Choroid plexus epithelial cell (primary cell): ENCODE measurements at regions not wholly inside any gene's neighbourhood (a gene's known extent, or its start where the extent isn't known, plus 50 kb on each side); places are given as distances from the start of the nearest gene placed in this dataset.

ENCODE experiments used
- DNase-seq: peaks from one replicate; pipeline ENCODE4 v3.0.0-alpha.2; 2010; ENCODE audit warnings: low read depth
- H3K4me3 ChIP-seq: 2 replicates; pipeline ENCODE4 v1.5.1; 2011; ENCODE audit warnings: low read depth, mild to moderate bottlenecking, control low read depth, low read length, moderate library complexity
- TF ChIP-seq, protein P1 (sequence below): conservative IDR thresholded peaks from 2 replicates; pipeline ENCODE4 v1.5.1; 2011; ENCODE audit warnings: low read depth, mild to moderate bottlenecking, control low read depth, inconsistent platforms, low read length, moderate library complexity

DNA sequence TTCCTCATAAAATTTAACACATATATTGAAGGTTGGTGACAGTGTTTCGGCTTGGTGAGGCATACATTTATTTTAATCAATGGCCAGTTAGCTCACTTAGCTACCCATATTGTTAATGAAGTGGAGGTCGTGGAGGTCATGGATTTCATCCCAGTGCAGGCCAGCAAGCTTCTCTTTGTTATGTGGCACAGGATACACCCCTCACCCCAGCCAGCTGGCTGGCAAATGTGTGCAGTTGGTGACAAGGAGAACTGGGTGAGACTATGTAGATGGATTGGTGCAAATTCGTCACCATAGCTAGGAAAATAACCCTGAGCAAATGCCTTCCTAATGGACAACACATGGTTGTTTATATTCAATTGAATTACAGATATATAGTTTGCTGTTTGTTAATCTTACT is 50.5 kb upstream of the FOXP2 start:
- H3K4me3 ChIP-seq = no peak overlapping the region
- TF ChIP-seq, protein P1, sequence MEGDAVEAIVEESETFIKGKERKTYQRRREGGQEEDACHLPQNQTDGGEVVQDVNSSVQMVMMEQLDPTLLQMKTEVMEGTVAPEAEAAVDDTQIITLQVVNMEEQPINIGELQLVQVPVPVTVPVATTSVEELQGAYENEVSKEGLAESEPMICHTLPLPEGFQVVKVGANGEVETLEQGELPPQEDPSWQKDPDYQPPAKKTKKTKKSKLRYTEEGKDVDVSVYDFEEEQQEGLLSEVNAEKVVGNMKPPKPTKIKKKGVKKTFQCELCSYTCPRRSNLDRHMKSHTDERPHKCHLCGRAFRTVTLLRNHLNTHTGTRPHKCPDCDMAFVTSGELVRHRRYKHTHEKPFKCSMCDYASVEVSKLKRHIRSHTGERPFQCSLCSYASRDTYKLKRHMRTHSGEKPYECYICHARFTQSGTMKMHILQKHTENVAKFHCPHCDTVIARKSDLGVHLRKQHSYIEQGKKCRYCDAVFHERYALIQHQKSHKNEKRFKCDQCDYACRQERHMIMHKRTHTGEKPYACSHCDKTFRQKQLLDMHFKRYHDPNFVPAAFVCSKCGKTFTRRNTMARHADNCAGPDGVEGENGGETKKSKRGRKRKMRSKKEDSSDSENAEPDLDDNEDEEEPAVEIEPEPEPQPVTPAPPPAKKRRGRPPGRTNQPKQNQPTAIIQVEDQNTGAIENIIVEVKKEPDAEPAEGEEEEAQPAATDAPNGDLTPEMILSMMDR = no peak
- DNase-seq = no peak

DNA sequence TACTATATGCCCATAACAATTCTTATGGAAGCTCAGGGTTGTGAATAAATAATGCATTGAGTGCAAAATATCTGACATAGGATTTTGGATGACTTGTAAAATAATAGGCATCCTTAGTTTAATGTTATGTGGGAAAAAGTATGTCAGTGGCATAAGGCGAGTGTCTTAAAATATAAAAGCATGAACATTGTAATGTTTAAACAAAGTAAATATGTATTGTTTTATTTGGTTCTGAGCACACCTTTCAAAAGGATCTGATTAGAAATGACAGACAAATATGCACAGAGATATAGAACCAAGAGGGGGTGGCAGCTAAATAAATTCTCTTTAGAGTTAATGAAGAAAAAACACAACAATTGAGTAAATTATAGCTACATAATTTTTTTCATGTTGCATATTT is 51.3 kb upstream of the FOXP2 start:
- H3K4me3 ChIP-seq = no peak overlapping the region
- no peak for DNase-seq
- TF ChIP-seq, protein P1 = no peak

DNA sequence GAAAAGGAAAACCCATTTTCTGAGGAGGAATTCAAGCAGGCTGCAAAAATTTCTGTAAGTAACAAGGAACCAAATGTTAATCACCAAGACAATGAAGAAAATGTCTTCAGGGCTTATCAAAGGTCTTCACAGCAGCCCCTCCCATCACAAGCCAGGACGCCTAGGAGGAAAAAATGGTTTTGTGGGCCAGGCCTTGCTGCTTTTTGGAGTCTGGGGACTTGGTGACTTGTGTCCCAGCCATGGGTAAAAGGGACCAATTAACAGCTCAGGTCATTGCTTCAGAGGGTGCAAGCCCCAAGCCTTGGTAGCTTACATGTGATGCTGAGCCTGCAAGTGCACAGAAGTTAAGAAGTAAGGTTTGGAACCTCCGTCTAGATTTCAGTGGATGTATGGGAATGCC is 55.7 kb upstream of the FOXP2 start:
- TF ChIP-seq, protein P1 = no peak
- no peak overlapping the region for H3K4me3 ChIP-seq
- no peak for DNase-seq

DNA sequence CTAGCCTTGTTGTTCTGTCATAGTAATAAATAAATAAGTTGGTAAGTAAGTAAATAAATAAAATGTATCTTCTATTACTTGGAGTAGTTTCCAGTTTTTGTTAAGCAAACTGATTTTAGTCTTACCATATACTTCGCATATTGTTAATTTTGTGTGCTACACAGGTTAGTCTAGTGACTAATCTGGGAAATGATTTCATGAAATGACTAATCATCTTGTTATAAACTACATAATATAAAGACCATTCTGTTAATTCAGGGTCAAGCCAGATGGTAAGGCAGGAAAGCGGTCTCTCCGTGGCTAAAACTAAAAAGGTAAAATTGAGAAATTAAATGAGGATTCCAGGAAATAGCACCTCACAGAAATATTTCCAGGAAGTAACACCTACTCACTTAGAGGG is 58.5 kb upstream of the FOXP2 start:
- TF ChIP-seq, protein P1 = no peak
- H3K4me3 ChIP-seq = no peak overlapping the region
- DNase-seq = no peak

DNA sequence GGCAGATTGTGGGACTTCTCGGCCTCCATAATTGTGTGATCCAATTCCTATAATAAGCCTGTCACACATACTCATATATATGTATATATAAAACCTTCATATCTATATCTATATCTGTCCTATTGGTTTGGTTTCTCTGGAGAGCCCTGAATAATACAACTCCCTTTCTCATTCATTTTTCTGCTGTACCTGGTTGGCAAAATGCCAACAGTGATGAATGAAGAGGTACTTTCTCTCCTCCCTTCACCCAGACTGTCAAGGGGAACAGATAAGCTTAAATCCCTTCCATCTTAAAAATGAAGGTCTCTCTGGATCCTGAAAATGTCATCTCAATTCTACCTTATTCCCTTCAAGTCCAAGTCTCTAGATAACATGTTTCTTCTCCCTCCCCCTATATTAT is 60.3 kb upstream of the FOXP2 start:
- H3K4me3 ChIP-seq = no peak overlapping the region
- TF ChIP-seq, protein P1 = no peak
- DNase-seq = no peak

DNA sequence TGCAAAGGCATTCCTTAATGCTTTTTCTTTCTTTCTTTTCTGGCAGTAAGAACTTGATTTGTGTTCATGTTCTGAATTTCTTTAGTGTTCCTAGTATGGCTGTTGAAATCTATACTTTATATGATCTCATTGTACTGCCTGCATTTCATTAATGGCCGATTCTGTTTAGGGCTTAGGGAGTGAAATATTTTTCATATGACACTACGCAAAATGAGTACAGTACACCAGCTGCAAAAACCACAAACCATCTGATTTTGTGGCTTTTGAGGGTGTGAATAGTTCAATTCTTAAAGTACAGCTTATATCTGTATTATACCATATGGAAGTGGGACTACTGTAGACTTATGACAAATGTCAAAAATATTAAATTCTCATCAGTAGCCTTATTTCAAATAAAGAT is 69.1 kb upstream of the FOXP2 start:
- DNase-seq = peak; percentile 63
- no peak overlapping the region for H3K4me3 ChIP-seq
- TF ChIP-seq, protein P1 = no peak

DNA sequence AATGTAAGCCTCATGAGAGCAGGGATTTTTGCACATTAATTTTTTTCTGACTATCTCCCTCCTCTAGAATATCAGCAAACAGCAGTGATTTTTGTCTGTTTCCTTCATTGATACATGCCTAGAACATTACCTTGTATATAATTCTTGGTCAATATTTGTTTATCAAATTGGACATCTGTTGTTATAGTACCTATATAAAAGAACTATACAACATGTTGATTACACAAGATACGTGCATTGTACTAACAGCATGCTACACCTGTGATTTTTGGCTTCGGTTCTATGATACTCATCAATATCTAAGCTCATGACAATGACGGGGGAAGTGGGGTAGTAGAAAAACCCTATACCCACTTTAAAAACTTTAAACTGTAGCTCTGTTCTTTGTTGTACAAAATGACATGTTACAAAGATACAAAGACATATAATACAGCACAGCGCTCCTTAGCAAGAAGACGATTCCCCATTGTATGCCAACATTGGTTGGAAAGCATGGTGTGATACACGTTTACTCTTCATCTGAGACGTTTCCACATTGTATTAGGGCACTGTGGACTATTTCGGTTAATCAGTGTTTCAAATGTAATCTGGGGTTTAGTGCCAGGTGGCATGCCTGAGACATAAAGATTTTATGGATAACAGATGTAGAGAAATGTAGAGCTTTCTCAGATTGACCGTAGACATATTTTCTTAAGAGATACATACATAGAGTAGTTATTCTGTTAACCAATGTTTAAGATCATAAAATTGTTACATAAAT is 70.5 kb upstream of the FOXP2 start:
- no peak overlapping the region for H3K4me3 ChIP-seq
- DNase-seq = no peak
- TF ChIP-seq, protein P1 = no peak
